A549 (cell line): ENCODE measurements at regions not wholly inside any gene's neighbourhood (a gene's known extent, or its start where the extent isn't known, plus 50 kb on each side); places are given as distances from the start of the nearest gene placed in this dataset.

ENCODE experiments used
- ATAC-seq, 2 experiments: fragments of 200-7000 bp in 1 of 2; fragments of >200 bp in 1 of 2; cut with Nextera tagmentation in 1 of 2; cut with Tn5 transposase in 1 of 2; 3 replicates each; pipeline versions ENCODE4 v1.8.0 to v1.9.1; 2018 to 2020; ENCODE audit warnings: mild to moderate bottlenecking in 1 of 2, moderate library complexity in 1 of 2
- CTCF ChIA-PET: fragments of 300-600 bp; sonication (Branson Sonifier 250); formaldehyde crosslinking; extraction: SDS; loops from one replicate; lab custom pipeline; 2021; ENCODE audit warnings: antibody characterized with exemption, inconsistent platforms; lab: Yijun Ruan, JAX
- POLR2A ChIA-PET: fragments of 350-600 bp; formaldehyde crosslinking; extraction: SDS; loops from one replicate; lab custom pipeline; 2021; ENCODE audit warnings: antibody characterized with exemption, inconsistent platforms; lab: Yijun Ruan, JAX
- DNase-seq, 2 experiments: peaks; one replicate each; pipeline versions ENCODE4 v3.0.0 to v3.0.0-alpha.2; 2011 to 2016; ENCODE audit warnings: low read depth in 1 of 2, low spot score in 1 of 2
- FAIRE-seq: peaks from 2 replicates; lab custom pipeline; 2011; peaks lifted over from hg19 to GRCh38; lab: Jason Lieb, UNC
- H3K27ac ChIP-seq, 2 experiments: fragments of >200 bp; sonication (Bioruptor Twin); formaldehyde crosslinking; 3 replicates each; pipeline ENCODE4 v1.5.1; 2016 to 2017
- H3K4me1 ChIP-seq: fragments of >200 bp; sonication (Bioruptor Twin); formaldehyde crosslinking; 3 replicates; pipeline ENCODE4 v1.6.1; 2016
- H3K4me2 ChIP-seq: fragments of >200 bp; sonication (Bioruptor Twin); formaldehyde crosslinking; 3 replicates; pipeline ENCODE4 v1.6.1; 2016
- H3K4me3 ChIP-seq: fragments of >200 bp; sonication (Bioruptor Twin); formaldehyde crosslinking; 3 replicates; pipeline ENCODE4 v1.5.1; 2016
- H3K9me3 ChIP-seq: fragments of >200 bp; sonication (Bioruptor Twin); formaldehyde crosslinking; 3 replicates; pipeline ENCODE4 v1.6.1; 2016
- EHMT2 ChIP-seq: fragments of 200-600 bp; sonication (generic); IDR thresholded peaks from 2 replicates; pipeline ENCODE4 v1.6.1; 2016; ENCODE audit warnings: antibody characterized with exemption, low read depth, mild to moderate bottlenecking, moderate library complexity
- EP300 ChIP-seq, 2 experiments: fragments of >200 bp; sonication (Bioruptor Twin); formaldehyde crosslinking; IDR thresholded peaks; 2 replicates in 1 of 2; 3 replicates in 1 of 2; pipeline ENCODE4 v1.6.1; 2016 to 2017
- ESRRA ChIP-seq: fragments of 150-350 bp; IDR thresholded peaks from 2 replicates; pipeline ENCODE4 v1.6.1; 2014; ENCODE audit warnings: mild to moderate bottlenecking, low read length, borderline replicate concordance
- GATA3 ChIP-seq: IDR thresholded peaks from 2 replicates; pipeline ENCODE4 v1.6.1; 2012; ENCODE audit warnings: borderline replicate concordance
- HDAC2 ChIP-seq: fragments of 200-600 bp; sonication (generic); IDR thresholded peaks from 2 replicates; pipeline ENCODE4 v1.6.1; 2016
- HOXB13 ChIP-seq: fragments of 250-450 bp; sonication (Bioruptor Pico); IDR thresholded peaks from 2 replicates; pipeline ENCODE4 v1.5.0; 2020; ENCODE audit warnings: low read depth, mild to moderate bottlenecking, moderate library complexity
- HOXB5 ChIP-seq: fragments of 250-450 bp; sonication (Bioruptor Pico); IDR thresholded peaks from 2 replicates; pipeline ENCODE4 v1.5.0; 2020; ENCODE audit warnings: mild to moderate bottlenecking, moderate library complexity
- MAZ ChIP-seq: fragments of 150-350 bp; IDR thresholded peaks from 2 replicates; pipeline ENCODE4 v1.6.1; 2014; ENCODE audit warnings: antibody characterized with exemption, low read depth, low read length, borderline replicate concordance
- MYC ChIP-seq: IDR thresholded peaks from 2 replicates; pipeline ENCODE4 v1.6.1; 2012; ENCODE audit warnings: mild to moderate bottlenecking, inconsistent platforms, low read length, improper control_type of control experiment, borderline replicate concordance
- NFE2L2 ChIP-seq: fragments of 150-350 bp; conservative IDR thresholded peaks from 2 replicates; pipeline ENCODE4 v1.6.1; 2014; ENCODE audit warnings: low read length
- PHF8 ChIP-seq: fragments of 200-600 bp; sonication (generic); IDR thresholded peaks from 2 replicates; pipeline ENCODE4 v1.6.1; 2016; ENCODE audit warnings: low read depth, mild to moderate bottlenecking, antibody characterized with exemption, moderate library complexity, borderline replicate concordance
- POLR2AphosphoS2 ChIP-seq: conservative IDR thresholded peaks from 2 replicates; pipeline ENCODE4 v1.6.1; 2012; ENCODE audit warnings: low read length, improper control_type of control experiment, inconsistent platforms
- RCOR1 ChIP-seq: fragments of 150-350 bp; IDR thresholded peaks from 2 replicates; pipeline ENCODE4 v1.6.1; 2014; ENCODE audit warnings: antibody characterized with exemption, low read length, low read depth
- RNF2 ChIP-seq: fragments of 200-600 bp; sonication (generic); IDR thresholded peaks from 2 replicates; pipeline ENCODE4 v1.6.1; 2016; ENCODE audit warnings: low read depth, mild to moderate bottlenecking, antibody characterized with exemption, moderate library complexity, borderline replicate concordance
- SREBF2 ChIP-seq: fragments of 450-650 bp; IDR thresholded peaks from 2 replicates; pipeline ENCODE4 v1.6.1; 2014; ENCODE audit warnings: mild to moderate bottlenecking, moderate library complexity
- ZC3H11A ChIP-seq: fragments of 450-650 bp; IDR thresholded peaks from 2 replicates; pipeline ENCODE4 v1.6.1; 2014; ENCODE audit warnings: antibody characterized with exemption, mild to moderate bottlenecking
- ZFP36 ChIP-seq: fragments of 450-650 bp; IDR thresholded peaks from 2 replicates; pipeline ENCODE4 v1.6.1; 2014; ENCODE audit warnings: borderline replicate concordance; ENCODE audit not compliant: partially characterized antibody
- ZNF302 ChIP-seq: fragments of 250-450 bp; sonication (Bioruptor Pico); IDR thresholded peaks from 2 replicates; pipeline ENCODE4 v1.9.0; 2021; ENCODE audit warnings: inconsistent platforms, mild to moderate bottlenecking, moderate library complexity
- ZSCAN20 ChIP-seq: fragments of 250-450 bp; sonication (Bioruptor Pico); IDR thresholded peaks from 2 replicates; pipeline ENCODE4 v1.8.0; 2022; ENCODE audit warnings: mild to moderate bottlenecking, moderate library complexity
- WGBS: methylation state at CpG from one replicate; pipeline ENCODE4 v1.1.6; 2017; ENCODE audit errors: missing lambda C conversion rate; 5-methylcytosine and 5-hydroxymethylcytosine counted together
- TF ChIP-seq, protein P1 (sequence below): fragments of 150-350 bp; IDR thresholded peaks from 2 replicates; pipeline ENCODE4 v1.6.1; 2014; ENCODE audit warnings: low read depth, mild to moderate bottlenecking, low read length
- TF ChIP-seq, protein P2 (sequence below): IDR thresholded peaks from 2 replicates; pipeline ENCODE4 v1.6.1; 2012
- TF ChIP-seq, protein P3 (sequence below): fragments of 250-450 bp; sonication (Bioruptor Pico); IDR thresholded peaks from 2 replicates; pipeline ENCODE4 v1.5.0; 2021; ENCODE audit warnings: mild to moderate bottlenecking, moderate library complexity, borderline replicate concordance
- TF ChIP-seq, protein P4 (sequence below): IDR thresholded peaks from 2 replicates; pipeline ENCODE4 v1.6.1; 2012
- TF ChIP-seq, protein P5 (sequence below): IDR thresholded peaks from 2 replicates; pipeline ENCODE4 v1.6.1; 2012; ENCODE audit warnings: low read depth, borderline replicate concordance
- TF ChIP-seq, protein P6 (sequence below): fragments of >200 bp; sonication (Bioruptor Twin); formaldehyde crosslinking; IDR thresholded peaks from 2 replicates; pipeline ENCODE4 v1.6.1; 2016

DNA sequence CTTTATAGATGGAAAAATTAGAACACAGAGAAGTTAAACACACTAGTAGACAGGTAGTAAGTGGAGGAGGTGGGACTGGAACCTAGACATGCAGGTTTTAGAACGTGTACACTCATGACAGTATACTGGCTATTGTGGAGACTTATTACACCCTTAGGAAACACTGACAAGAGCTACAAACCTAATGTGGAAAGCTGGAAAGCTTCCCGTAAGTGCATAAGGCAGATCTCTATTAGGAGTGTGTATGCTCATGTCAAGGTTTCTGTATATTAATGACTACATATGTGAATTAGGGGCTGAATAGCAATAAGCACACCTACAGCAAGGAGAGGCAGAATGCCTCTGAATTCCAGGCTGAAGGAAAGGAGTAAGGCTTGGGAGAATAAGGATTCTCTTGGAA lies 82.6 kb upstream of the SLC24A5 start (continued):
- TF ChIP-seq, protein P1, sequence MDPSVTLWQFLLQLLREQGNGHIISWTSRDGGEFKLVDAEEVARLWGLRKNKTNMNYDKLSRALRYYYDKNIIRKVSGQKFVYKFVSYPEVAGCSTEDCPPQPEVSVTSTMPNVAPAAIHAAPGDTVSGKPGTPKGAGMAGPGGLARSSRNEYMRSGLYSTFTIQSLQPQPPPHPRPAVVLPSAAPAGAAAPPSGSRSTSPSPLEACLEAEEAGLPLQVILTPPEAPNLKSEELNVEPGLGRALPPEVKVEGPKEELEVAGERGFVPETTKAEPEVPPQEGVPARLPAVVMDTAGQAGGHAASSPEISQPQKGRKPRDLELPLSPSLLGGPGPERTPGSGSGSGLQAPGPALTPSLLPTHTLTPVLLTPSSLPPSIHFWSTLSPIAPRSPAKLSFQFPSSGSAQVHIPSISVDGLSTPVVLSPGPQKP: no peak
- no peak for TF ChIP-seq RCOR1
- no peak for TF ChIP-seq ZNF302
- no peak for TF ChIP-seq NFE2L2
- TF ChIP-seq ZFP36: no peak
- TF ChIP-seq, protein P2, sequence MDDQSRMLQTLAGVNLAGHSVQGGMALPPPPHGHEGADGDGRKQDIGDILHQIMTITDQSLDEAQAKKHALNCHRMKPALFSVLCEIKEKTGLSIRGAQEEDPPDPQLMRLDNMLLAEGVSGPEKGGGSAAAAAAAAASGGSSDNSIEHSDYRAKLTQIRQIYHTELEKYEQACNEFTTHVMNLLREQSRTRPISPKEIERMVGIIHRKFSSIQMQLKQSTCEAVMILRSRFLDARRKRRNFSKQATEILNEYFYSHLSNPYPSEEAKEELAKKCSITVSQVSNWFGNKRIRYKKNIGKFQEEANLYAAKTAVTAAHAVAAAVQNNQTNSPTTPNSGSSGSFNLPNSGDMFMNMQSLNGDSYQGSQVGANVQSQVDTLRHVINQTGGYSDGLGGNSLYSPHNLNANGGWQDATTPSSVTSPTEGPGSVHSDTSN: no peak
- TF ChIP-seq EHMT2: no peak
- TF ChIP-seq RNF2: no peak

DNA sequence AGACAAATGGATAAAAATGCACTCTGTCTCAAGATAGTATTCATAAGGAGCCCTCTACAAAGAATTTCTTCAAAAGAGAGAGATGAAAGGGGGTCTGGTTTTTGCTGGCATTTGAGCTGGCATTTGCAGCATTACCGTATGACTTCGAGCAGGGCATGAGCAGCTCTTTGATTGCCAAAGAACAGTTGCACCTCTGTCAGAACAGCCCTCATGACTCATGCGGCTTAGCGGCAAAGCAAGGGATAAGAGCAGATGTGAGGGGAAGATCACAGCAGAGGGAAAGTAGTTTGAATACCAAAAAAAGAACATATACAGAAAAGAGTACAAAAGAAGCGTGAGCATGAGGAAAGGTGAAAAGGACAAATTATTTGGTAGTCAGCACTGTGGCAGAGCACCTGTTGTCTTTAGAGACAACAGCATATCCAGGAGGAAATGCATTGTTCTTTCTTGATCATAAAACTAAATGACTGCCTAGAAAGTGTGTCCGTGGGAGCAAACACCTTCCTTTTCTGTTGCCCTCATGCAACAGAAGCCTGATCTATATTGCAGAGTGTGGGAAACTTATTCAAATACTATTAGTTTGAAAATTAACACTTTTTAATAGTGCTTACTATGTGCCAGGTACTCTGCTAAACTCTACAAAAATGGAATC lies 80.5 kb upstream of the SLC24A5 start:
- DNase-seq: no peak
- no peaks in the 10 kb centered on the region for H3K4me1 ChIP-seq
- no peak overlapping the region for H3K27ac ChIP-seq
- no peak for ATAC-seq
- no peak overlapping the region for H3K4me2 ChIP-seq
- no peaks in the 10 kb centered on the region for H3K9me3 ChIP-seq
- no peak overlapping the region for H3K4me3 ChIP-seq
- TF ChIP-seq, protein P3, sequence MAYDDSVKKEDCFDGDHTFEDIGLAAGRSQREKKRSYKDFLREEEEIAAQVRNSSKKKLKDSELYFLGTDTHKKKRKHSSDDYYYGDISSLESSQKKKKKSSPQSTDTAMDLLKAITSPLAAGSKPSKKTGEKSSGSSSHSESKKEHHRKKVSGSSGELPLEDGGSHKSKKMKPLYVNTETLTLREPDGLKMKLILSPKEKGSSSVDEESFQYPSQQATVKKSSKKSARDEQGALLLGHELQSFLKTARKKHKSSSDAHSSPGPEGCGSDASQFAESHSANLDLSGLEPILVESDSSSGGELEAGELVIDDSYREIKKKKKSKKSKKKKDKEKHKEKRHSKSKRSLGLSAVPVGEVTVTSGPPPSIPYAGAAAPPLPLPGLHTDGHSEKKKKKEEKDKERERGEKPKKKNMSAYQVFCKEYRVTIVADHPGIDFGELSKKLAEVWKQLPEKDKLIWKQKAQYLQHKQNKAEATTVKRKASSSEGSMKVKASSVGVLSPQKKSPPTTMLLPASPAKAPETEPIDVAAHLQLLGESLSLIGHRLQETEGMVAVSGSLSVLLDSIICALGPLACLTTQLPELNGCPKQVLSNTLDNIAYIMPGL (CRISPR knock-in tag): no peak
- TF ChIP-seq, protein P1: no peak
- TF ChIP-seq, protein P4, sequence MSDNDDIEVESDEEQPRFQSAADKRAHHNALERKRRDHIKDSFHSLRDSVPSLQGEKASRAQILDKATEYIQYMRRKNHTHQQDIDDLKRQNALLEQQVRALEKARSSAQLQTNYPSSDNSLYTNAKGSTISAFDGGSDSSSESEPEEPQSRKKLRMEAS: no peak
- TF ChIP-seq MYC (no peak), SREBF2 (no peak), HOXB5 (CRISPR knock-in tag) (no peak), RNF2 (no peak), ESRRA (no peak), ZSCAN20 (CRISPR knock-in tag) (no peak), MAZ (no peak), EP300 (IDR thresholded peaks at IDR 0.05) (no peak), ZC3H11A (no peak), GATA3 (no peak), POLR2AphosphoS2 (no peak), PHF8 (no peak), ZFP36 (no peak), HOXB13 (CRISPR knock-in tag) (no peak), HDAC2 (no peak)
- TF ChIP-seq, protein P5, sequence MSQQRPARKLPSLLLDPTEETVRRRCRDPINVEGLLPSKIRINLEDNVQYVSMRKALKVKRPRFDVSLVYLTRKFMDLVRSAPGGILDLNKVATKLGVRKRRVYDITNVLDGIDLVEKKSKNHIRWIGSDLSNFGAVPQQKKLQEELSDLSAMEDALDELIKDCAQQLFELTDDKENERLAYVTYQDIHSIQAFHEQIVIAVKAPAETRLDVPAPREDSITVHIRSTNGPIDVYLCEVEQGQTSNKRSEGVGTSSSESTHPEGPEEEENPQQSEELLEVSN: no peak
- TF ChIP-seq, protein P6, sequence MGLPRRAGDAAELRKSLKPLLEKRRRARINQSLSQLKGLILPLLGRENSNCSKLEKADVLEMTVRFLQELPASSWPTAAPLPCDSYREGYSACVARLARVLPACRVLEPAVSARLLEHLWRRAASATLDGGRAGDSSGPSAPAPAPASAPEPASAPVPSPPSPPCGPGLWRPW: no peak
- 0% methylated on average over 6 of the region's 6 CpGs for WGBS
- FAIRE-seq: no peak
- ChIA-PET POLR2A (no interaction called here), CTCF (no interaction called here)
